ENCODE measurements at regions not wholly inside any gene's neighbourhood (a gene's known extent, or its start where the extent isn't known, plus 50 kb on each side); places are given as distances from the start of the nearest gene placed in this dataset.

GRCh38 chr5:153006681-153007080 lies 483.8 kb upstream of the GRIA1 start (continued):
- TF ChIP-seq TSHZ2 (CRISPR knock-in tag; IDR thresholded peaks at IDR 0.05) (no peak), ZC3H10 (CRISPR knock-in tag; IDR thresholded peaks at IDR 0.05) (no peak), BACH2 (CRISPR knock-in tag; IDR thresholded peaks at IDR 0.05; ENCODE audit: borderline replicate concordance) (no peak), ZFP3 (CRISPR knock-in tag; IDR thresholded peaks at IDR 0.05) (no peak)

GRCh38 chr5:153014194-153014593 lies 476.3 kb upstream of the GRIA1 start:
- no peak for ATAC-seq
- no peak for TF ChIP-seq POU6F1 (CRISPR knock-in tag; IDR thresholded peaks at IDR 0.05; ENCODE audit: borderline replicate concordance, low read depth)
- TF ChIP-seq OSR1 (CRISPR knock-in tag; IDR thresholded peaks at IDR 0.05), result no peak
- no peak for TF ChIP-seq GLIS3 (CRISPR knock-in tag; IDR thresholded peaks at IDR 0.05)
- no peak for TF ChIP-seq SNAI2 (CRISPR knock-in tag; IDR thresholded peaks at IDR 0.05)
- no peak for TF ChIP-seq PATZ1 (CRISPR knock-in tag; IDR thresholded peaks at IDR 0.05; ENCODE audit: borderline replicate concordance)
- no peak for TF ChIP-seq CREB5 (CRISPR knock-in tag; IDR thresholded peaks at IDR 0.05; ENCODE audit: low read depth)
- no peak for TF ChIP-seq TSHZ2 (CRISPR knock-in tag; IDR thresholded peaks at IDR 0.05)

- no peak for ATAC-seq
- TF ChIP-seq CSRNP3 (CRISPR knock-in tag; IDR thresholded peaks at IDR 0.05), result no peak
- TF ChIP-seq SNAI2 (CRISPR knock-in tag; IDR thresholded peaks at IDR 0.05), result no peak
- no peak for TF ChIP-seq CREB5 (CRISPR knock-in tag; IDR thresholded peaks at IDR 0.05; ENCODE audit: low read depth)
Observed at GRCh38 chr5:153018121-153018520, 472.3 kb upstream of the GRIA1 start.
